ENCODE measurements at regions not wholly inside any gene's neighbourhood (a gene's known extent, or its start where the extent isn't known, plus 50 kb on each side); places are given as distances from the start of the nearest gene placed in this dataset.
A peak's percentile ranks its signal among the peaks of the same experiment; 100 is the strongest.

- TF ChIP-seq, protein P1, sequence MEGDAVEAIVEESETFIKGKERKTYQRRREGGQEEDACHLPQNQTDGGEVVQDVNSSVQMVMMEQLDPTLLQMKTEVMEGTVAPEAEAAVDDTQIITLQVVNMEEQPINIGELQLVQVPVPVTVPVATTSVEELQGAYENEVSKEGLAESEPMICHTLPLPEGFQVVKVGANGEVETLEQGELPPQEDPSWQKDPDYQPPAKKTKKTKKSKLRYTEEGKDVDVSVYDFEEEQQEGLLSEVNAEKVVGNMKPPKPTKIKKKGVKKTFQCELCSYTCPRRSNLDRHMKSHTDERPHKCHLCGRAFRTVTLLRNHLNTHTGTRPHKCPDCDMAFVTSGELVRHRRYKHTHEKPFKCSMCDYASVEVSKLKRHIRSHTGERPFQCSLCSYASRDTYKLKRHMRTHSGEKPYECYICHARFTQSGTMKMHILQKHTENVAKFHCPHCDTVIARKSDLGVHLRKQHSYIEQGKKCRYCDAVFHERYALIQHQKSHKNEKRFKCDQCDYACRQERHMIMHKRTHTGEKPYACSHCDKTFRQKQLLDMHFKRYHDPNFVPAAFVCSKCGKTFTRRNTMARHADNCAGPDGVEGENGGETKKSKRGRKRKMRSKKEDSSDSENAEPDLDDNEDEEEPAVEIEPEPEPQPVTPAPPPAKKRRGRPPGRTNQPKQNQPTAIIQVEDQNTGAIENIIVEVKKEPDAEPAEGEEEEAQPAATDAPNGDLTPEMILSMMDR (IDR thresholded peaks at IDR 0.05; ENCODE audit: control extremely low read depth, extremely low read depth) = no peak
- WGBS, 2 donors = 82 to 90% methylated on average over 3 of the region's 3 CpGs
- Histone ChIP-seq H3K4me3 (no peak overlapping the region), H3K9me3 (ENCODE audit: control insufficient read depth in 4 of 4, insufficient read depth in 3 of 4, low read length in 3 of 4) (no peaks in the 10 kb centered on the region), H3K36me3 (ENCODE audit: control insufficient read depth in 4 of 4, insufficient read depth in 4 of 4, low read length in 4 of 4) (no peaks in the 10 kb centered on the region), H3K9ac (ENCODE audit: insufficient read depth in 1 of 2, low read length in 2 of 2) (no peak overlapping the region), H3K4me1 (ENCODE audit: control insufficient read depth in 5 of 5, insufficient read depth in 5 of 5, low read length in 5 of 5) (peaks cover 0 to 6% (median 0%) of the 10 kb centered on the region in 5 donors), H3K27me3 (ENCODE audit: control insufficient read depth in 3 of 3, insufficient read depth in 3 of 3, low read length in 2 of 3) (no peaks in the 10 kb centered on the region), H3K27ac (ENCODE audit: low read depth in 1 of 2, low read length in 1 of 2) (no peak overlapping the region)
- no peak for ATAC-seq (ENCODE audit: insufficient read depth, low FRiP score)
- peak in 1 of 3 donors; percentile 25 for DNase-seq
Measured at GRCh38 chr9:90343366-90343765, 299.3 kb downstream of the DIRAS2 start.

DNA sequence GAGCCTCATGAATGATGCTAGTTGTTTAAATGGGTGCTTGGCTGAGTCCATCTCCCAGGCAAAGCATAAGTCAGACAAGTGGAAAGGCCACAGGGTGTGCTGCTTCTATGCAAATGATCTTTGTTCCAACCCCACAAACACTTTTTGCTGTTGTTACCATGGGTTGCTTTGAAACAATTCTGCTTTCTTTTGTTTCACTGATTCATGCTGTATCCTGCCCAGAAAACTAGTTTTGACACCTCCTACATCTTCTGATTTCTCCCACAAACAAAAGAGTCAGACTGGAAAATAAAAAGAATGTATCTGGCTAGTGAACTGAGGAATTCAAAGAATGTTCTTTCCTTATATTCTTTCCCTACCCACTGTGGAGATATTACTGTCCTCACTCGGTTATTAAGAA lies 298.6 kb downstream of the DIRAS2 start:
- no peak for DNase-seq
- Histone ChIP-seq H3K4me3 (no peak overlapping the region), H3K9me3 (ENCODE audit: control insufficient read depth in 4 of 4, insufficient read depth in 3 of 4, low read length in 3 of 4) (peaks cover 0 to 2% (median 0%) of the 10 kb centered on the region in 4 donors), H3K27me3 (ENCODE audit: control insufficient read depth in 3 of 3, insufficient read depth in 3 of 3, low read length in 2 of 3) (no peaks in the 10 kb centered on the region), H3K4me1 (ENCODE audit: control insufficient read depth in 5 of 5, insufficient read depth in 5 of 5, low read length in 5 of 5) (peaks cover 0 to 6% (median 0%) of the 10 kb centered on the region in 5 donors), H3K9ac (ENCODE audit: insufficient read depth in 1 of 2, low read length in 2 of 2) (no peak overlapping the region), H3K27ac (ENCODE audit: low read depth in 1 of 2, low read length in 1 of 2) (no peak overlapping the region), H3K36me3 (ENCODE audit: control insufficient read depth in 4 of 4, insufficient read depth in 4 of 4, low read length in 4 of 4) (no peaks in the 10 kb centered on the region)
- WGBS, 2 donors = 44 to 72% methylated on average over 1 of the region's 1 CpG
- ATAC-seq (ENCODE audit: insufficient read depth, low FRiP score) = no peak
- TF ChIP-seq, protein P1 (IDR thresholded peaks at IDR 0.05; ENCODE audit: control extremely low read depth, extremely low read depth) = no peak

- WGBS, 2 donors = 58 to 69% methylated on average over 2 of the region's 2 CpGs
- DNase-seq = peak in 2 of 3 donors; percentile 68 to 80
- H3K4me1 ChIP-seq (ENCODE audit: control insufficient read depth in 5 of 5, insufficient read depth in 5 of 5, low read length in 5 of 5) = peaks cover 0 to 5% (median 0%) of the 10 kb centered on the region in 5 donors
- H3K9ac ChIP-seq (ENCODE audit: insufficient read depth in 1 of 2, low read length in 2 of 2) = no peak overlapping the region
- no peaks in the 10 kb centered on the region for H3K36me3 ChIP-seq (ENCODE audit: control insufficient read depth in 4 of 4, insufficient read depth in 4 of 4, low read length in 4 of 4)
- ATAC-seq (ENCODE audit: insufficient read depth, low FRiP score) = no peak
- H3K27me3 ChIP-seq (ENCODE audit: control insufficient read depth in 3 of 3, insufficient read depth in 3 of 3, low read length in 2 of 3) = peaks cover 0 to 2% (median 0%) of the 10 kb centered on the region in 3 donors
- TF ChIP-seq, protein P1 (IDR thresholded peaks at IDR 0.05; ENCODE audit: control extremely low read depth, extremely low read depth) = no peak
- H3K27ac ChIP-seq (ENCODE audit: low read depth in 1 of 2, low read length in 1 of 2) = no peak overlapping the region
- no peak overlapping the region for H3K4me3 ChIP-seq
- H3K9me3 ChIP-seq (ENCODE audit: control insufficient read depth in 4 of 4, insufficient read depth in 3 of 4, low read length in 3 of 4) = no peaks in the 10 kb centered on the region
Measured at GRCh38 chr9:90365666-90366065, 277.0 kb downstream of the DIRAS2 start.

DNA sequence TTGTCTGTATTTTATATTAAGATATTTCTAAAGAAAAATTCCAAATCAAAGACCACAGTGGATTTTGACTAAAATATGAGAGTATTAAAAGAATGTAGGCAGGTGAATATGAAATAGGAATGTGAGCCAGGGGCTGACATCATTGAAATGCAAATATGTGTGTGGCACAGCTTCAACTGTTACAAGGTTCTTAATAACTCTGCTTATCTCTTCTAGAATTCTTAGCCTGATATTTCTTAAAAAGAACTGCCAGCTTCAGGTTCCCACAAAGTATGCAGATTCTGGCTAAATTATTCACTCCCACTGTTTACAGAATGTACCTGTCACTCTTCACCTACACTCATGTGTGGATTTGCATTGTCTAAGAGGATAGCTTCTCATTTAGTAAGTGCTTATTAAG lies 274.4 kb downstream of the DIRAS2 start:
- Histone ChIP-seq H3K4me3 (no peak overlapping the region), H3K27ac (ENCODE audit: low read depth in 1 of 2, low read length in 1 of 2) (no peak overlapping the region), H3K27me3 (ENCODE audit: control insufficient read depth in 3 of 3, insufficient read depth in 3 of 3, low read length in 2 of 3) (peaks cover 0 to 2% (median 0%) of the 10 kb centered on the region in 3 donors), H3K4me1 (ENCODE audit: control insufficient read depth in 5 of 5, insufficient read depth in 5 of 5, low read length in 5 of 5) (peaks cover 0 to 5% (median 0%) of the 10 kb centered on the region in 5 donors), H3K9me3 (ENCODE audit: control insufficient read depth in 4 of 4, insufficient read depth in 3 of 4, low read length in 3 of 4) (no peaks in the 10 kb centered on the region), H3K9ac (ENCODE audit: insufficient read depth in 1 of 2, low read length in 2 of 2) (no peak overlapping the region), H3K36me3 (ENCODE audit: control insufficient read depth in 4 of 4, insufficient read depth in 4 of 4, low read length in 4 of 4) (no peaks in the 10 kb centered on the region)
- TF ChIP-seq, protein P1 (IDR thresholded peaks at IDR 0.05; ENCODE audit: control extremely low read depth, extremely low read depth) = no peak
- peak in 2 of 3 donors; percentile 14 to 31 for DNase-seq
- ATAC-seq (ENCODE audit: insufficient read depth, low FRiP score) = no peak
